ENCODE measurements at regions not wholly inside any gene's neighbourhood (a gene's known extent, or its start where the extent isn't known, plus 50 kb on each side); places are given as distances from the start of the nearest gene placed in this dataset.

- in situ Hi-C loops (cut with MboI; ENCODE audit: low pct_unique_long_range_greater_than_20kb, low sequenced_read_pairs, unreplicated experiment) = no loop called here
- no peak for TF ChIP-seq CTCF (IDR thresholded peaks at IDR 0.05; ENCODE audit: extremely low read depth, insufficient read depth, missing control alignments)
- no peak for DNase-seq (ENCODE audit: low spot score)
Measured at GRCh38 chr2:82268446-82268845, 1963.9 kb upstream of the LRRTM1 start.

GRCh38 chr2:82260521-82260920, 1956.0 kb upstream of the LRRTM1 start:
- no peak for DNase-seq (ENCODE audit: low spot score)
- in situ Hi-C loops (cut with MboI; ENCODE audit: low pct_unique_long_range_greater_than_20kb, low sequenced_read_pairs, unreplicated experiment) = no loop called here
- no peak for TF ChIP-seq CTCF (IDR thresholded peaks at IDR 0.05; ENCODE audit: extremely low read depth, insufficient read depth, missing control alignments)

- no peak for TF ChIP-seq CTCF (IDR thresholded peaks at IDR 0.05; ENCODE audit: extremely low read depth, insufficient read depth, missing control alignments)
- no peak for DNase-seq (ENCODE audit: low spot score)
- in situ Hi-C loops (cut with MboI; ENCODE audit: low pct_unique_long_range_greater_than_20kb, low sequenced_read_pairs, unreplicated experiment) = no loop called here
Measured at GRCh38 chr2:82259551-82259950, 1955.0 kb upstream of the LRRTM1 start.

- no peak for DNase-seq (ENCODE audit: low spot score)
Measured at GRCh38 chr2:82257796-82258555, 1953.4 kb upstream of the LRRTM1 start.

GRCh38 chr2:82256983-82257632, 1952.6 kb upstream of the LRRTM1 start:
- in situ Hi-C loops (cut with MboI; ENCODE audit: low pct_unique_long_range_greater_than_20kb, low sequenced_read_pairs, unreplicated experiment) = no loop called here
- no peak for TF ChIP-seq CTCF (IDR thresholded peaks at IDR 0.05; ENCODE audit: extremely low read depth, insufficient read depth, missing control alignments)
- no peak for DNase-seq (ENCODE audit: low spot score)

More at GRCh38 chr2:82257796-82258555, 1953.4 kb upstream of the LRRTM1 start:
- TF ChIP-seq CTCF (IDR thresholded peaks at IDR 0.05; ENCODE audit: extremely low read depth, insufficient read depth, missing control alignments) = no peak
- in situ Hi-C loops (cut with MboI; ENCODE audit: low pct_unique_long_range_greater_than_20kb, low sequenced_read_pairs, unreplicated experiment) = no loop called here

GRCh38 chr2:82256288-82256687, 1951.7 kb upstream of the LRRTM1 start:
- no peak for TF ChIP-seq CTCF (IDR thresholded peaks at IDR 0.05; ENCODE audit: extremely low read depth, insufficient read depth, missing control alignments)
- in situ Hi-C loops (cut with MboI; ENCODE audit: low pct_unique_long_range_greater_than_20kb, low sequenced_read_pairs, unreplicated experiment) = no loop called here
- no peak for DNase-seq (ENCODE audit: low spot score)

All from GM13977 (cell line).